ENCODE measurements at regions not wholly inside any gene's neighbourhood (a gene's known extent, or its start where the extent isn't known, plus 50 kb on each side); places are given as distances from the start of the nearest gene placed in this dataset.

- in situ Hi-C loops (cut with MboI; ENCODE audit: low sequenced_read_pairs): no loop called here
Measured at GRCh38 chr13:30019648-30020626, 169.5 kb upstream of the UBL3 start.

- in situ Hi-C loops (cut with MboI; ENCODE audit: low sequenced_read_pairs): no loop called here
Measured at GRCh38 chr13:30017880-30018279, 167.5 kb upstream of the UBL3 start.

GRCh38 chr13:30016398-30016797, 166.0 kb upstream of the UBL3 start:
- in situ Hi-C loops (cut with MboI; ENCODE audit: low sequenced_read_pairs): no loop called here

GRCh38 chr13:30009411-30009810, 159.0 kb upstream of the UBL3 start:
- in situ Hi-C loops (cut with MboI; ENCODE audit: low sequenced_read_pairs): no loop called here

GRCh38 chr13:30006246-30006645, 155.8 kb upstream of the UBL3 start:
- in situ Hi-C loops (cut with MboI; ENCODE audit: low sequenced_read_pairs): no loop called here

- in situ Hi-C loops (cut with MboI; ENCODE audit: low sequenced_read_pairs): no loop called here
Measured at GRCh38 chr13:30004204-30004603, 153.8 kb upstream of the UBL3 start.

GRCh38 chr13:30002577-30002976, 152.2 kb upstream of the UBL3 start:
- in situ Hi-C loops (cut with MboI; ENCODE audit: low sequenced_read_pairs): no loop called here

- in situ Hi-C loops (cut with MboI; ENCODE audit: low sequenced_read_pairs): no loop called here
Measured at GRCh38 chr13:30000370-30000765, 150.0 kb upstream of the UBL3 start.

GRCh38 chr13:29999492-30000369, 149.3 kb upstream of the UBL3 start:
- in situ Hi-C loops (cut with MboI; ENCODE audit: low sequenced_read_pairs): no loop called here

- in situ Hi-C loops (cut with MboI; ENCODE audit: low sequenced_read_pairs): no loop called here
Measured at GRCh38 chr13:29996316-29996715, 145.9 kb upstream of the UBL3 start.

GRCh38 chr13:29994911-29995595, 144.6 kb upstream of the UBL3 start:
- in situ Hi-C loops (cut with MboI; ENCODE audit: low sequenced_read_pairs): no loop called here

- in situ Hi-C loops (cut with MboI; ENCODE audit: low sequenced_read_pairs): no loop called here
Measured at GRCh38 chr13:29993716-29994488, 143.5 kb upstream of the UBL3 start.

GRCh38 chr13:29993196-29993595, 142.8 kb upstream of the UBL3 start:
- in situ Hi-C loops (cut with MboI; ENCODE audit: low sequenced_read_pairs): no loop called here

- in situ Hi-C loops (cut with MboI; ENCODE audit: low sequenced_read_pairs): no loop called here
Measured at GRCh38 chr13:29991343-29991742, 140.9 kb upstream of the UBL3 start.

- in situ Hi-C loops (cut with MboI; ENCODE audit: low sequenced_read_pairs): no loop called here
Measured at GRCh38 chr13:29987340-29987739, 136.9 kb upstream of the UBL3 start.

GRCh38 chr13:29980339-29980738, 129.9 kb upstream of the UBL3 start:
- in situ Hi-C loops (cut with MboI; ENCODE audit: low sequenced_read_pairs): no loop called here

- in situ Hi-C loops (cut with MboI; ENCODE audit: low sequenced_read_pairs): no loop called here
Measured at GRCh38 chr13:29978211-29978610, 127.8 kb upstream of the UBL3 start.

GRCh38 chr13:29977476-29978120, 127.2 kb upstream of the UBL3 start:
- in situ Hi-C loops (cut with MboI; ENCODE audit: low sequenced_read_pairs): no loop called here

GRCh38 chr13:29976535-29976934, 126.1 kb upstream of the UBL3 start:
- in situ Hi-C loops (cut with MboI; ENCODE audit: low sequenced_read_pairs): no loop called here

GRCh38 chr13:29975283-29975682, 124.9 kb upstream of the UBL3 start:
- in situ Hi-C loops (cut with MboI; ENCODE audit: low sequenced_read_pairs): no loop called here

All from HL-60/S4 (cell line).